MCF 10A (cell line): ENCODE measurements at regions not wholly inside any gene's neighbourhood (a gene's known extent, or its start where the extent isn't known, plus 50 kb on each side); places are given as distances from the start of the nearest gene placed in this dataset.

Source experiments
- BruUV-seq: library from RNA; stranded (reverse); fragments of 400-500 nt; replicated peaks from 2 replicates; lab custom pipeline; 2021; lab: Mats Ljungman, UMichigan
- CTCF ChIA-PET: fragments of 300-600 bp; sonication (Branson Sonifier 250); formaldehyde crosslinking; extraction: SDS; loops from one replicate; lab custom pipeline; 2021; ENCODE audit warnings: antibody characterized with exemption, inconsistent platforms; lab: Yijun Ruan, JAX
- POLR2A ChIA-PET: fragments of 300-600, 350-650 bp; sonication (Branson Sonifier 250); formaldehyde crosslinking; extraction: SDS; loops from one replicate; lab custom pipeline; 2020; ENCODE audit warnings: antibody characterized with exemption, inconsistent platforms; lab: Yijun Ruan, JAX
- DNase-seq: peaks from one replicate; pipeline ENCODE4 v3.0.0-alpha.2; 2018; ENCODE audit not compliant: unreplicated experiment
- H3K27ac Mint-ChIP-seq: one replicate; pipeline ENCODE4 v1.8.0; 2022; ENCODE audit warnings: mild to moderate bottlenecking, low read depth, mixed read lengths; ENCODE audit not compliant: unreplicated experiment
- H3K27me3 Mint-ChIP-seq: one replicate; pipeline ENCODE4 v1.8.0; 2022; ENCODE audit warnings: mixed read lengths; ENCODE audit not compliant: insufficient read depth, unreplicated experiment
- H3K36me3 Mint-ChIP-seq: one replicate; pipeline ENCODE4 v1.8.0; 2022; ENCODE audit warnings: mild to moderate bottlenecking, moderate library complexity, mixed read lengths; ENCODE audit not compliant: insufficient read depth, unreplicated experiment
- H3K4me1 Mint-ChIP-seq: one replicate; pipeline ENCODE4 v1.8.0; 2022; ENCODE audit warnings: mixed read lengths; ENCODE audit not compliant: insufficient read depth, unreplicated experiment
- H3K4me3 Mint-ChIP-seq: one replicate; pipeline ENCODE4 v1.8.0; 2022; ENCODE audit warnings: mild to moderate bottlenecking, moderate library complexity, mixed read lengths; ENCODE audit not compliant: unreplicated experiment
- H3K9me3 Mint-ChIP-seq: one replicate; pipeline ENCODE4 v1.8.0; 2022; ENCODE audit warnings: mixed read lengths; ENCODE audit not compliant: unreplicated experiment
- CTCF ChIP-seq: fragments of 200-600 bp; IDR thresholded peaks from one replicate; pipeline ENCODE4 v1.8.0; 2022; ENCODE audit warnings: antibody characterized with exemption, mild to moderate bottlenecking; ENCODE audit not compliant: unreplicated experiment
- intact Hi-C: fragments of 100-400 bp; cut with micrococcal nuclease; formaldehyde crosslinking; loops from 2 replicates; pipeline ENCODE4 v1.14.1; 2022

- Mint-ChIP-seq H3K4me3 (no peak overlapping the region), H3K4me1 (no peaks in the 10 kb centered on the region), H3K36me3 (no peaks in the 10 kb centered on the region), H3K27ac (no peak overlapping the region), H3K27me3 (peaks cover 51% of the 10 kb centered on the region), H3K9me3 (no peaks in the 10 kb centered on the region)
- intact Hi-C loops = no loop called here
- POLR2A ChIA-PET = no interaction called here
- no peak for TF ChIP-seq CTCF
- no peak for DNase-seq
- CTCF ChIA-PET = no interaction called here
- no TSS peak for BruUV-seq
These were observed 260.8 kb upstream of the RRP15 start for GRCh38 chr1:218024211-218024720.

- POLR2A ChIA-PET = no interaction called here
- no peaks in the 10 kb centered on the region for H3K9me3 Mint-ChIP-seq
- CTCF ChIA-PET = interaction anchor here (0.7 to 1.1 kb wide), 2 partner anchors 31 to 68 kb away, joined by 3 to 4 read pairs; no protein-coding TSS in a partner anchor
- H3K27ac Mint-ChIP-seq = no peak overlapping the region
- H3K4me3 Mint-ChIP-seq = no peak overlapping the region
- intact Hi-C loops = no loop called here
- TF ChIP-seq CTCF = no peak
- no peak for DNase-seq
- H3K36me3 Mint-ChIP-seq = no peaks in the 10 kb centered on the region
- no peaks in the 10 kb centered on the region for H3K4me1 Mint-ChIP-seq
- no TSS peak for BruUV-seq
- peaks cover 60% of the 10 kb centered on the region for H3K27me3 Mint-ChIP-seq
These were observed 259.6 kb upstream of the RRP15 start for GRCh38 chr1:218025454-218025853.

GRCh38 chr1:218027152-218027551, 257.9 kb upstream of the RRP15 start:
- Mint-ChIP-seq H3K4me1 (no peaks in the 10 kb centered on the region), H3K27me3 (peaks cover 76% of the 10 kb centered on the region), H3K4me3 (no peak overlapping the region), H3K36me3 (no peaks in the 10 kb centered on the region), H3K9me3 (no peaks in the 10 kb centered on the region), H3K27ac (no peak overlapping the region)
- BruUV-seq = no TSS peak
- no peak for DNase-seq
- ChIA-PET POLR2A (no interaction called here), CTCF (no interaction called here)
- intact Hi-C loops = no loop called here
- no peak for TF ChIP-seq CTCF

- BruUV-seq = no TSS peak
- Mint-ChIP-seq H3K36me3 (no peaks in the 10 kb centered on the region), H3K27ac (no peak overlapping the region), H3K4me3 (no peak overlapping the region), H3K4me1 (no peaks in the 10 kb centered on the region), H3K27me3 (peaks cover 77% of the 10 kb centered on the region), H3K9me3 (no peaks in the 10 kb centered on the region)
- ChIA-PET CTCF (interaction anchor here (0.6 to 1.4 kb wide), 10 partner anchors 9 to 1511 kb away, joined by 3 to 9 read pairs (median 4); no protein-coding TSS in a partner anchor), POLR2A (interaction anchor here (1.3 kb wide), 1 partner anchor 19 kb away, joined by 5 read pairs; no protein-coding TSS in a partner anchor)
- intact Hi-C loops = no loop called here
- no peak for DNase-seq
- no peak for TF ChIP-seq CTCF
These were observed 254.2 kb upstream of the RRP15 start for GRCh38 chr1:218030846-218031245.
